Keratinocyte (primary cell): ENCODE measurements at regions not wholly inside any gene's neighbourhood (a gene's known extent, or its start where the extent isn't known, plus 50 kb on each side); places are given as distances from the start of the nearest gene placed in this dataset.

Source experiments
- EZH2 ChIP-seq: IDR thresholded peaks from one replicate; pipeline ENCODE4 v1.6.1; 2012; ENCODE audit warnings: inconsistent platforms, mild to moderate bottlenecking, low read length, moderate library complexity
- TF ChIP-seq, protein P1 (sequence below), 3 experiments: IDR thresholded peaks in 1 of 3; conservative IDR thresholded peaks in 1 of 3; optimal IDR thresholded peaks in 1 of 3; 2 replicates in 2 of 3; 3 replicates in 1 of 3; pipeline versions ENCODE3 to v1.5.1; 2011; ENCODE audit warnings: low read length in 3 of 3, mild to moderate bottlenecking in 3 of 3, moderate library complexity in 2 of 3, control low read depth in 1 of 3, inconsistent platforms in 1 of 3; ENCODE audit not compliant: insufficient read depth in 2 of 3; ENCODE audit errors: extremely low read depth in 1 of 3

DNA sequence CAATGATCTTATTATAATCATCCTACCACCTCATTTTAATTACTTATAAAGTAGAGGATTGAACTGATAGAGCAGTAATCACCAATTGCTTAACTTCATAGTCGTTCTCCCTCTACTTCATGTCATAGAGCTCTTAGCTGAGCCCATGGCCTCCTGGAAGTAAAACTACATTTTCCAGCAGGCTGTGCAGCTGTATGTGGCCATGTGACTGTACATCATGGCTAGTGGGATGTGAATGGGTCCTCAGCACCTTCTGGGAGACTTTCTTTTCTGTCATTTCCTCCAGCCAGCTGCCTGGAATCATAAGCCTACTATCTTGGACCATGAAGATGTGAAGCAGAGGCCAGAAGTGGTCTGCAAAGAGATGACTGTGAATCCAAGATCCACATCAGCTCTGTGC lies 128.7 kb upstream of the SKOR2 start:
- no peak for TF ChIP-seq EZH2
- TF ChIP-seq, protein P1, sequence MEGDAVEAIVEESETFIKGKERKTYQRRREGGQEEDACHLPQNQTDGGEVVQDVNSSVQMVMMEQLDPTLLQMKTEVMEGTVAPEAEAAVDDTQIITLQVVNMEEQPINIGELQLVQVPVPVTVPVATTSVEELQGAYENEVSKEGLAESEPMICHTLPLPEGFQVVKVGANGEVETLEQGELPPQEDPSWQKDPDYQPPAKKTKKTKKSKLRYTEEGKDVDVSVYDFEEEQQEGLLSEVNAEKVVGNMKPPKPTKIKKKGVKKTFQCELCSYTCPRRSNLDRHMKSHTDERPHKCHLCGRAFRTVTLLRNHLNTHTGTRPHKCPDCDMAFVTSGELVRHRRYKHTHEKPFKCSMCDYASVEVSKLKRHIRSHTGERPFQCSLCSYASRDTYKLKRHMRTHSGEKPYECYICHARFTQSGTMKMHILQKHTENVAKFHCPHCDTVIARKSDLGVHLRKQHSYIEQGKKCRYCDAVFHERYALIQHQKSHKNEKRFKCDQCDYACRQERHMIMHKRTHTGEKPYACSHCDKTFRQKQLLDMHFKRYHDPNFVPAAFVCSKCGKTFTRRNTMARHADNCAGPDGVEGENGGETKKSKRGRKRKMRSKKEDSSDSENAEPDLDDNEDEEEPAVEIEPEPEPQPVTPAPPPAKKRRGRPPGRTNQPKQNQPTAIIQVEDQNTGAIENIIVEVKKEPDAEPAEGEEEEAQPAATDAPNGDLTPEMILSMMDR (optimal IDR thresholded peaks at IDR 0.05 in 1 of 3, IDR thresholded peaks at IDR 0.05 in 1 of 3, conservative IDR thresholded peaks at IDR 0.05 in 1 of 3; ENCODE audit: extremely low read depth in 1 of 3, insufficient read depth in 2 of 3, low read length in 3 of 3) = no peak
